22Rv1 (cell line): ENCODE measurements at regions not wholly inside any gene's neighbourhood (a gene's known extent, or its start where the extent isn't known, plus 50 kb on each side); places are given as distances from the start of the nearest gene placed in this dataset.
"Not testable (repeated sequence)": the region's sequence is repeated elsewhere in the genome, so short reads cannot be mapped to it uniquely, and the experiment has no call there.

ENCODE experiments used
- ZFX ChIP-seq: fragments of 450-650 bp; IDR thresholded peaks from 2 replicates; pipeline ENCODE4 v1.6.1; 2017; ENCODE audit warnings: antibody characterized with exemption, borderline replicate concordance
- TF ChIP-seq, protein P1 (sequence below): fragments of 450-650 bp; IDR thresholded peaks from 2 replicates; pipeline ENCODE4 v1.5.1; 2017; ENCODE audit warnings: mild to moderate bottlenecking

DNA sequence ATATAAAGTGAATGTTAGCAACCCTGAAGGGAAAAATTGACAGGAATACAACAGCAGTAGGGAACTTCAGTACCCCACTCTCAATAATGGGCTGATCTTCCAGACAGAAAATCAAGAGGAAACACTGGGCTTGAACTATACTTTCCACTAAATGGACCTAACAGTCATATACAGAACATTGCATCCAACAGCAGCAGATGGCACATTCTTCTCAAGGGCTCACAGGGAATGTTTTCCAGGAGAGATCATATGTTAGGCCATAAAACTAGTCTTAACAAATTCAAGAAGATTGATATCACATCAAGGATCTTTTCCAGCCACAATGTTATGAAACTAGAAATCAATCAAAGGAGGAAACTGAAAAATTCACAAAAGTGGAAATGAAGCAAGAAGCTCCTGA lies 252.1 kb downstream of the GADD45G start:
- TF ChIP-seq, protein P1, sequence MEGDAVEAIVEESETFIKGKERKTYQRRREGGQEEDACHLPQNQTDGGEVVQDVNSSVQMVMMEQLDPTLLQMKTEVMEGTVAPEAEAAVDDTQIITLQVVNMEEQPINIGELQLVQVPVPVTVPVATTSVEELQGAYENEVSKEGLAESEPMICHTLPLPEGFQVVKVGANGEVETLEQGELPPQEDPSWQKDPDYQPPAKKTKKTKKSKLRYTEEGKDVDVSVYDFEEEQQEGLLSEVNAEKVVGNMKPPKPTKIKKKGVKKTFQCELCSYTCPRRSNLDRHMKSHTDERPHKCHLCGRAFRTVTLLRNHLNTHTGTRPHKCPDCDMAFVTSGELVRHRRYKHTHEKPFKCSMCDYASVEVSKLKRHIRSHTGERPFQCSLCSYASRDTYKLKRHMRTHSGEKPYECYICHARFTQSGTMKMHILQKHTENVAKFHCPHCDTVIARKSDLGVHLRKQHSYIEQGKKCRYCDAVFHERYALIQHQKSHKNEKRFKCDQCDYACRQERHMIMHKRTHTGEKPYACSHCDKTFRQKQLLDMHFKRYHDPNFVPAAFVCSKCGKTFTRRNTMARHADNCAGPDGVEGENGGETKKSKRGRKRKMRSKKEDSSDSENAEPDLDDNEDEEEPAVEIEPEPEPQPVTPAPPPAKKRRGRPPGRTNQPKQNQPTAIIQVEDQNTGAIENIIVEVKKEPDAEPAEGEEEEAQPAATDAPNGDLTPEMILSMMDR = not testable (repeated sequence)
- not testable (repeated sequence) for TF ChIP-seq ZFX
